HPDE6-E6E7 (cell line): ENCODE measurements at regions not wholly inside any gene's neighbourhood (a gene's known extent, or its start where the extent isn't known, plus 50 kb on each side); places are given as distances from the start of the nearest gene placed in this dataset.
"Not testable (repeated sequence)": the region's sequence is repeated elsewhere in the genome, so short reads cannot be mapped to it uniquely, and the experiment has no call there.

Experiments used
- DNase-seq: peaks from one replicate; pipeline ENCODE4 v3.0.0; 2011; ENCODE audit warnings: missing footprints; ENCODE audit errors: extremely low spot score

DNA sequence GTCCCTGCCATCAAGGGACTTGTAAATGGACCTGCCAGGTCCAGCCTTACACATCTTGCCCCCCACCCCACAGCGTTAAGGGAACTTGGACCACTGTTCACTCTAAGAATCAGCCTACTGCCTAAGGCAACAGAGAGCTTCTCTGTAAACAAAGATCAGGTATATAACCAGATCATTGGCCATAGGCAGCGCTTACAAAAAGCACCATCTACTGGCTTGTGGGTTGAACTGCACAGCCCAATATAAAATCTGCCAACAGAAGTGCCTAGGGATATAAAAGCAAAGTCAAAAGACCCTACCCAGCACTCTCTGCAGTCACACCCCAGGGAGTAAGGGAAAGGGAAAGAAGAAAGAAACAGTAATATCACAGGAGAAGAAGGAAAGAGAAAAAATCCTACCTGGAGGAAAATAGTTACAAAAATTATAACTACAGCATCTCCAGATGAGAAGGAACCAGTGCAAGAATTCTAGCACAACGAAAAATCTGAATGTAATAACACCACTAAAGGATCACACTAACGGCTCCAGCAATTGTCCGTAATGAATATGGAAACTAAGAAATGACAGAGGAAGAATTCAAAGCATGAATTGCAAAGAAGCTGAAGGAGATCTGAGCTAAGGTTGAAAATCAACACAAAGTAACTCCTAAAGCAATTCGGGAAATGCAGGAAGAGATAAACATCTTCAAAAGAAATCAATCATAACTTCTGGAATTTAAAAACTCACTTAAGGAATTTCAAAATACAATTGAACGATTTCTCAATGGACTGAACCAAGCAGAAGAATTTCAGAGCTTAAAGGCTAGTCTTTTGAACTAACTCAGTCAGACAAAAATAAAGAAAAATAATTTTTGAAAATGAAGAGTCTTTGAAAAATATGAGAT, 95.2 kb upstream of the PCED1B start:
- peak; percentile 50 for DNase-seq

DNA sequence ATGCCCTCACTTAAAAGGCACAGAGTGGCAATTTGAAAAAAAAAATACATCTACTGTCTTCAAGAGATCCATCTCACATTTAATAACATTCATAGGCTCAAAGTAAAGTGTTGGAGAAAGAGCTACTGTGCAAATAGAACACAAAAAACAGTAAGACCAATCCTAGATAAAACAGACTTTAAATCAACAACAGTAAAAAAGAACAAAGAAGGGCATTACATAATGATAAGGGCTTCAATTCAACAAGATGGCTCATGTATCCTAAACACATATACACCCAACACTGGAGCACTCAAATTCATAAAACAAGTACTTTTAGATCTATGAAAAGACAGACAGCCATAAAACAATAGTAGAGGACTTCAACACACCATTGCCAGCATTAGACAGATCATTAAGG, 93.6 kb upstream of the PCED1B start:
- no peak for DNase-seq

- DNase-seq = not testable (repeated sequence)
Measured at GRCh38 chr12:46988122-46988521, 91.3 kb upstream of the PCED1B start.

- DNase-seq = no peak
Measured at GRCh38 chr12:46990211-46990610, 89.2 kb upstream of the PCED1B start.

DNA sequence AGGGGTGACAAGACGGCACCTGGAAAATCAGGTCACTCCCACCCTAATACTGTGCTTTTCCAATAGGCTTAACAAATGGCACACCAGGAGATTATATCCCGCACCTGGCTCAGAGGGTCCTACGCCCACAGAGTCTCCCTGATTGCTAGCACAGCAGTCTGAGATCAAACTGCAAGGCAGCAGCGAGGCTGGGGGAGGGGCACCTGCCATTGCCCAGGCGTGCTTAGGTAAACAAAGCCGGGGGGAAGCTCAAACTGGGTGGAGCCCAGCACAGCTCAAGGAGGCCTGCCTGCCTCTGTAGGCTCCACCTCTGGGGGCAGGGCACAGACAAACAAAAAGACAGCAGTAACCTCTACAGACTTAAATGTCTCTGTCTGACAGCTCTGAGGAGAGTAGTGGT, 87.4 kb upstream of the PCED1B start:
- DNase-seq = not testable (repeated sequence)

DNA sequence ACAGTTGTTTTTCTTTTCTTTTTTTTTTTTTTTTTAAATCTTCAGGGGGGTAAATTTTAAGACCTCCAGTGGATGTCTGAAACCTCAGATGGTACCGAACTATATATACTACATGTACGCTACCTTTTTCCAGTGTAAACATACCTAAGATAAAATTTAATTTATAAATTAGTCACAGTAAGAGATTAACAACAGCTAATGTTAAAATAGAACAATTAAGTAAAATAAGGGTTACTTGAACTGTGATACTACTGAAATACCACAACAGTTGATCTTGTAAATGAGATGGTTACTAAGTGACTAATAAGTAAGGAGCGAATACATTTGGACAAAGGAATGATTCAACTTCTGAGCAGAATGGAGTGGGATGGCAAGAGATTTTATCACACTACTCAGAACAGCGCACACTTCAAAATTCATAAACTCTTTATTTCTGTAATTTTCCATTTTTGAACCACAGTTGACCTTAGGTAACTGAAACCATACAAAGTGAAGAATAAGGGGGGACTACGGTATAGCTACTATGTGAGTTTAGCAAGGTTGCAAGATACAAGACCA, 80.5 kb upstream of the PCED1B start:
- DNase-seq = peak; percentile 70

- DNase-seq = no peak
Measured at GRCh38 chr12:47004634-47005033, 74.8 kb upstream of the PCED1B start.

GRCh38 chr12:47007048-47007447, 72.4 kb upstream of the PCED1B start:
- no peak for DNase-seq

DNA sequence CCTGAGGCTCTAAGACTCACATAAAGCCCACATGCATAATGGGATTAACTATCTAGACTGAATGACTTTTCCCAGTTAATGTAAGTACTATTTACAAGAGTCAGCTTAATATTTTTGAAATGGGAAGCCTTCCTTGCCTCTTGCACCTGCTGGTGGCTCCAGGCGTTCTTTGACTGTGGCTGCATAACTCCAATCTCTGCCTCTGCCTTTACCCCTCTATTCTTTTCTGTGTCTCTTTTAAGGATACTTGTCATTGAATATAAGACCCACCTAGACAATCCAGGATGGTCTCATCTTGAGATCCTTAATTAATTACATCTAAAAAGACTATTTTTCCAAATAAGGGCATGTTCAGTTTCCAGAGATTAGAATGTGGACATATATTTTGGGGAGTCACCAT, 66.9 kb upstream of the PCED1B start:
- no peak for DNase-seq

DNA sequence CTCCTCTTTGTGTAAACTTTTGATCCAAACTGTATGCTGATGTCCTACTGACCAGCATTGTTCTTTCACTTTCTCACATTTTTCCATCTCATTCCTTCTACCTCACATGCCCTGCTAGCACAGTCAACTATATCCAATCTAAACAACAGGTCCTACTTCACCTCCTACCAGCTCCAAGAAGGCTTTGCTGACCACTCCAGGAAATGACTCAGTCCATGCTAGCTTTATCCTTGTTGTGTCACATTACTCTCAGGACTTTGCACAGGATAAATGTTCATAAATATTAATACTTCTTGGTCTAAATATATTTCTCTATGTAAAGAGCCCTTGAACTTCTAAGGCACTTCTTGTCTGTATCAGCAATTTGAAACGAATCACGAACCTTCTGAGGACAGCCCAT, 64.9 kb upstream of the PCED1B start:
- no peak for DNase-seq

GRCh38 chr12:47015381-47015780, 64.0 kb upstream of the PCED1B start:
- DNase-seq = no peak

GRCh38 chr12:47017041-47017713, 62.2 kb upstream of the PCED1B start:
- no peak for DNase-seq

GRCh38 chr12:47017901-47018475, 61.4 kb upstream of the PCED1B start:
- peak; percentile 14 for DNase-seq

- no peak for DNase-seq
Measured at GRCh38 chr12:47020211-47020821, 59.1 kb upstream of the PCED1B start.

DNA sequence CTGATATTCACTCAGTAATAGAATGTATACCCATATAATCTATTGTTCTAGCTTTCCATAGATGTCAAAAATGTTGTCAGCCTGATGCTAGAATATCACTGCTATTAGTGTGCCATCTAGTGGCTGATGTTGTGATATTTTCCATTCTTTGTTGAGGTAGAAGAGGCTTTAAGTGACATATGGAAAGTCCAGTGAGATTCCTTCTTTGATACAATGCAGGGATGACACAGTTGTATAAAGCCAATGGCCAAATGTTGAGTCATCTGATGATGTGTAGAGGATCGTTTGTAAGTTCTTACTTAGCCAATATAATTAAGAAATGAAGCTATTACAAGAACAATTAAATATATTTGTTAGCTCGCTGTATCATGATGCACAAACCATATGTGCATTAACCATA, 58.1 kb upstream of the PCED1B start:
- peak; percentile 51 for DNase-seq

- peak; percentile 9 for DNase-seq
Measured at GRCh38 chr12:47022296-47022695, 57.1 kb upstream of the PCED1B start.

DNA sequence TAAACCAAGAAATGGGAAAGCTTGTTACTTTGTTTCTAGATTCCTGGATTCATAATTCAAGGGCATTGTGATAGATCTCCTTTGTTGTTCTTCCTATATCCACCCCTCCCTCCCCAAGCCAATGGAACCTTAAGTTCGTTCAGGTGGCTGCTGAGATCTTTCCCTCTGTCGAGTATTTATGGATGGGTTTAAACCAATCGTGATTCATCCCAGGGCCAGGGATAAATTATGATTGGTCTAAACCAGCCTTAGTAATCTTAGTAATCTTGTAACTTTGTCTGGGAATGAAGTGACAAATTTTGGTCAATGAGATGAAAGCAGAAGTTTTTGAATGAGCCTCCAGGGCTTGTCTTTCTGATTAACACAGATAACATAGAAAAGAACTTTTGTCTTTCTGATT, 56.1 kb upstream of the PCED1B start:
- DNase-seq = no peak

GRCh38 chr12:47023953-47024352, 55.5 kb upstream of the PCED1B start:
- no peak for DNase-seq

GRCh38 chr12:47024463-47024862, 55.0 kb upstream of the PCED1B start:
- DNase-seq = no peak

GRCh38 chr12:47025349-47025748, 54.1 kb upstream of the PCED1B start:
- no peak for DNase-seq

- no peak for DNase-seq
Measured at GRCh38 chr12:47025798-47026197, 53.6 kb upstream of the PCED1B start.

- no peak for DNase-seq
Measured at GRCh38 chr12:47026291-47026690, 53.1 kb upstream of the PCED1B start.
